HFFc6 (cell line): ENCODE measurements at regions not wholly inside any gene's neighbourhood (a gene's known extent, or its start where the extent isn't known, plus 50 kb on each side); places are given as distances from the start of the nearest gene placed in this dataset.

Experiments used
- DNase-seq: peaks from one replicate; pipeline ENCODE4 v3.0.0-alpha.2; 2018
- H3K27ac Mint-ChIP-seq: 2 replicates; pipeline ENCODE4 v1.8.0; 2020; ENCODE audit warnings: mild to moderate bottlenecking, mixed read lengths
- H3K27me3 Mint-ChIP-seq: 2 replicates; pipeline ENCODE4 v1.8.0; 2021; ENCODE audit warnings: mild to moderate bottlenecking, moderate library complexity, mixed read lengths; ENCODE audit not compliant: insufficient read depth
- H3K36me3 Mint-ChIP-seq: 2 replicates; pipeline ENCODE4 v1.8.0; 2021; ENCODE audit warnings: low read depth, mixed read lengths
- H3K4me1 Mint-ChIP-seq: 2 replicates; pipeline ENCODE4 v1.8.0; 2020; ENCODE audit warnings: low read depth, mixed read lengths
- H3K4me3 Mint-ChIP-seq: 2 replicates; pipeline ENCODE4 v1.8.0; 2020; ENCODE audit warnings: mild to moderate bottlenecking, moderate library complexity, mixed read lengths
- H3K9me3 Mint-ChIP-seq: 2 replicates; pipeline ENCODE4 v1.8.0; 2020; ENCODE audit warnings: mild to moderate bottlenecking, mixed read lengths
- TF ChIP-seq, protein P1 (sequence below): fragments of 200-600 bp; sonication (generic); IDR thresholded peaks from 2 replicates; pipeline ENCODE4 v1.5.0; 2021; ENCODE audit warnings: antibody characterized with exemption, mild to moderate bottlenecking

DNA sequence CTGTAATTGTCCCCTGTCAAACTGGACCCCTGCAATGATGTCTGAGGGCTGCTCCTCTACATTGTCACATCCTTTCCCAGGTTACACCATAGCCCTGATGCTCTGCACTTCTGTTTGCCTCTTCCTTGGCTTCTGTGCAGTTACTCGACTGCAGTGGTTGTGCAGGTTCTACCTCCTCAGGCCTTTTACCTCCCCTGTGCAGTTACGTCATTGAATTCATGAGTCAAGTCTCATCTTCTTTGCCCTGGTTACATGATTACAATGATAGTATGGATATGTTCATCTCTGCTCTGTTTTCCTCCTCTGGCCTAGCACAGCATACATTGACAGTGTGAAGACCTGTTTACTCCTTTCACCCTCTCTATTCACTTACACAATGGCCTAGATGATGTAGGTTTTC, 83.2 kb downstream of the FAM47B start:
- H3K4me3 Mint-ChIP-seq = no peak overlapping the region

DNA sequence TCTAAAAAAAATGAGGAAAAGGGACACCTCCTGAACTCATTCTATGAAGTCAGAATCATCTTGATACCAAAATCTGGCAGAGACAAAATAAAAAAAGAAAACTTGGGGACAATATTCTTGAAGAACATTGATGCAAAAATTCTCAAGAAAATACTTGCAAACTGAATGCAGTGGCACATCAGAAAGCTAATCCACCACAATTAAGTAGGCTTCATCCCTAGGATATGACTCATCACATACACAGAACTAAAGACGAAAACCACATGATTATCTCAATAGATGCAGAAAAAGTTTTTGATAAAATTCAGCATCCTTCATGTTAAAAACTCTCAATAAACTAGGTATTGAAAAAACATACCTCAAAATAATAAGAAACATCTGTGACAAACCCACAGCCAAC, 98.3 kb downstream of the FAM47B start:
- H3K36me3 Mint-ChIP-seq = no peaks in the 10 kb centered on the region
- no peak overlapping the region for H3K27ac Mint-ChIP-seq
- H3K4me1 Mint-ChIP-seq = peaks cover 19% of the 10 kb centered on the region
- peaks cover 4% of the 10 kb centered on the region; the same call in 1 of the 2 replicates for H3K9me3 Mint-ChIP-seq
- TF ChIP-seq, protein P1, sequence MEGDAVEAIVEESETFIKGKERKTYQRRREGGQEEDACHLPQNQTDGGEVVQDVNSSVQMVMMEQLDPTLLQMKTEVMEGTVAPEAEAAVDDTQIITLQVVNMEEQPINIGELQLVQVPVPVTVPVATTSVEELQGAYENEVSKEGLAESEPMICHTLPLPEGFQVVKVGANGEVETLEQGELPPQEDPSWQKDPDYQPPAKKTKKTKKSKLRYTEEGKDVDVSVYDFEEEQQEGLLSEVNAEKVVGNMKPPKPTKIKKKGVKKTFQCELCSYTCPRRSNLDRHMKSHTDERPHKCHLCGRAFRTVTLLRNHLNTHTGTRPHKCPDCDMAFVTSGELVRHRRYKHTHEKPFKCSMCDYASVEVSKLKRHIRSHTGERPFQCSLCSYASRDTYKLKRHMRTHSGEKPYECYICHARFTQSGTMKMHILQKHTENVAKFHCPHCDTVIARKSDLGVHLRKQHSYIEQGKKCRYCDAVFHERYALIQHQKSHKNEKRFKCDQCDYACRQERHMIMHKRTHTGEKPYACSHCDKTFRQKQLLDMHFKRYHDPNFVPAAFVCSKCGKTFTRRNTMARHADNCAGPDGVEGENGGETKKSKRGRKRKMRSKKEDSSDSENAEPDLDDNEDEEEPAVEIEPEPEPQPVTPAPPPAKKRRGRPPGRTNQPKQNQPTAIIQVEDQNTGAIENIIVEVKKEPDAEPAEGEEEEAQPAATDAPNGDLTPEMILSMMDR = no peak
- H3K4me3 Mint-ChIP-seq = no peak overlapping the region
- no peaks in the 10 kb centered on the region for H3K27me3 Mint-ChIP-seq
- DNase-seq = peak; percentile 22

More for the DNA sequence above, 83.2 kb downstream of the FAM47B start:
- Mint-ChIP-seq H3K4me1 (no peaks in the 10 kb centered on the region), H3K9me3 (no peaks in the 10 kb centered on the region), H3K36me3 (no peaks in the 10 kb centered on the region), H3K27ac (no peak overlapping the region), H3K27me3 (no peaks in the 10 kb centered on the region)
- no peak for DNase-seq
- TF ChIP-seq, protein P1 = no peak

DNA sequence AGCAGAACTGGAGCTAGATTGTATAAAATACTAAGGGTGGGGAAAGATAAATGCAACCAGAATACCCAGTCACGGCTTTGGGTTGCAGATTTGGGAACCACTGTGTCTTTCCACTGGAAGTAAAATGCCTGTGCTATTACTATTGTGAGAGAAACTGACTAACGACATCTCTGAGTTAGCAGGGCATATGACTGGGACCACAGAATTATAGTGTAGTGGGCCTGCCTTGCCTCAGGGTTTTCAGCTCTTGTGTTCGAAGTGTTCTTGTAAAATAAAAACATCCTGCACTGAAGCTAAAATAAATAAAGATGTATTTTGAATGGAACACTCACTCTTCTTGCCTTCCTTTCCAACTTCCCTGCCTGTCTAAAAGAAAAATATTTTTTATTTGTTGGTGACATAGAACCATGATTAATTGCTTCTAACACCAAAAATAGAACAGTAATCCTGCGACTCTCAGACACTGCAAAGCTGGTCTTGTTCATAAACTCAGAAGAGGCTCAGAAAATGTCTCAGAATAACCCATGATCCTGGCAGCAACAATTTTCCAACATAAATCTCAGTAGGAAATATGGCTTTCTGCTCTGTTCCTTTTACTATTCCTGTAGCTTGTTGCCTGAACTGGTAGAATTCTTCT, 104.2 kb downstream of the FAM47B start:
- DNase-seq = peak; percentile 36
- Mint-ChIP-seq H3K4me3 (peak overlapping the region; percentile 49; the same call in 1 of the 2 replicates), H3K27me3 (no peaks in the 10 kb centered on the region), H3K4me1 (peaks cover 26% of the 10 kb centered on the region), H3K27ac (peak overlapping the region; percentile 71), H3K9me3 (no peaks in the 10 kb centered on the region), H3K36me3 (no peaks in the 10 kb centered on the region)
- TF ChIP-seq, protein P1 = no peak

DNA sequence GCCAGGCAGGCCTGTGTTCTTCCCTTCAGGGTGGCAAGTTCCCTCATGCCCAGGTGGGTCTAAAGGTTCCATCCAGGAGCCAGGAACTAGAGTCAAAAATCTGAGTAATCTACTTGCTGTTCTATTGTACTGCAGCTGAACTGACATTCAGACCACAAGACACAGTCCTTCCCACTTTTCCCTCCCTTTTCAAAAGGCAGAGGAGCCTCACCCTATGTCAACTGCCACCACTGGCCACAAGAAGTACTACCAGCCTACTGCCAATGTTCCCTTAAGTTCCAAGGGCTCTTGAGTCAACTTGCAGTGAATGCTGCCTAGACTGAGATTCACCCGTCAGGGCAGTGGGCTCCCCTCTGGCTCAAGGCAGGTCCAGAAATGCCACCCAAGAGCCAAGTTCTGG, 133.5 kb downstream of the FAM47B start:
- H3K27me3 Mint-ChIP-seq = no peaks in the 10 kb centered on the region
- H3K4me3 Mint-ChIP-seq = no peak overlapping the region

DNA sequence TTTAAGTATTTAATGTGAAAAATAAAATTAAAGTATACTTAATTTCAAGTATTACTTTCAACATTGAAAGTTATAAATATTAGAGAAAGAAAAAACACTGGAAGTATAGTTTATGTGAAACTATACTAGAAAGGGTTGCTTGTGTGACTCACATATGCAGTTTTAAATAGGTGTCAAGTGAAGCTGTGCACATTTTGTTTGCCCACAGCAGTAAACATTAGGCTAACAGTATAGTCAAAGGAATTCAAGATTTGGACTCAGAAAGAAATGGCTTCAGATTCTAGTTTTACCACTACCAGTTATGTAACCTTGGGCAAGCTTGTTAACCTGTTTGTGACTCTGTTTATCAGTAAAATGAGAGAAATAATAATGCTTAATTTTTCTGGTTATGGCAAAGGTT, 148.2 kb downstream of the FAM47B start:
- no peak overlapping the region for H3K4me3 Mint-ChIP-seq
- TF ChIP-seq, protein P1 = no peak
- DNase-seq = no peak

More for the DNA sequence above, 133.5 kb downstream of the FAM47B start:
- TF ChIP-seq, protein P1 = no peak
- Mint-ChIP-seq H3K9me3 (no peaks in the 10 kb centered on the region), H3K27ac (no peak overlapping the region), H3K4me1 (no peaks in the 10 kb centered on the region), H3K36me3 (no peaks in the 10 kb centered on the region)
- DNase-seq = no peak

More for the DNA sequence above, 148.2 kb downstream of the FAM47B start:
- Mint-ChIP-seq H3K9me3 (no peaks in the 10 kb centered on the region), H3K4me1 (peaks cover 13% of the 10 kb centered on the region), H3K27ac (no peak overlapping the region), H3K27me3 (no peaks in the 10 kb centered on the region), H3K36me3 (no peaks in the 10 kb centered on the region)
